ENCODE measurements at regions not wholly inside any gene's neighbourhood (a gene's known extent, or its start where the extent isn't known, plus 50 kb on each side); places are given as distances from the start of the nearest gene placed in this dataset.
"Not testable (repeated sequence)": the region's sequence is repeated elsewhere in the genome, so short reads cannot be mapped to it uniquely, and the experiment has no call there.

DNA sequence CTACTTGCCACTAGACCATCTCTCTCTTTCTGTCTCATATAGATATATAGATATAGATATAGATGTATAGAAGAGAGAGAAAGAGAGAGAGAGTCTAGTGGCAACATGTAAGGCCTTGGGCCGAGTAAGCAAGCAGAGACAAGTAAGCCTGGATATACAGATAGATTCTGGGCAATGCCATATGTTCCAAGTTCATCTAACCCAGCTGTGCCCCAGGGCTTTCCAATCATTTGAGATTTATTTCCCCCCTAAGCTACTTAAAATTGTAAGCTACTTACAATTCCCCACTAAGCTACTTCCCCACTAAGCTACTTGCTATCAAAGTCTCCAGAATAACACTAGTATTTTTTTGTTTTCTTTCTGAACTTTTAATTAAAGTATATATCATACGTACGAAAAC lies 1094.1 kb downstream of the DNAJB9 start:
- Histone ChIP-seq H3K27ac (no peak overlapping the region), H3K4me3 (no peak overlapping the region)
- TF ChIP-seq, protein P1, sequence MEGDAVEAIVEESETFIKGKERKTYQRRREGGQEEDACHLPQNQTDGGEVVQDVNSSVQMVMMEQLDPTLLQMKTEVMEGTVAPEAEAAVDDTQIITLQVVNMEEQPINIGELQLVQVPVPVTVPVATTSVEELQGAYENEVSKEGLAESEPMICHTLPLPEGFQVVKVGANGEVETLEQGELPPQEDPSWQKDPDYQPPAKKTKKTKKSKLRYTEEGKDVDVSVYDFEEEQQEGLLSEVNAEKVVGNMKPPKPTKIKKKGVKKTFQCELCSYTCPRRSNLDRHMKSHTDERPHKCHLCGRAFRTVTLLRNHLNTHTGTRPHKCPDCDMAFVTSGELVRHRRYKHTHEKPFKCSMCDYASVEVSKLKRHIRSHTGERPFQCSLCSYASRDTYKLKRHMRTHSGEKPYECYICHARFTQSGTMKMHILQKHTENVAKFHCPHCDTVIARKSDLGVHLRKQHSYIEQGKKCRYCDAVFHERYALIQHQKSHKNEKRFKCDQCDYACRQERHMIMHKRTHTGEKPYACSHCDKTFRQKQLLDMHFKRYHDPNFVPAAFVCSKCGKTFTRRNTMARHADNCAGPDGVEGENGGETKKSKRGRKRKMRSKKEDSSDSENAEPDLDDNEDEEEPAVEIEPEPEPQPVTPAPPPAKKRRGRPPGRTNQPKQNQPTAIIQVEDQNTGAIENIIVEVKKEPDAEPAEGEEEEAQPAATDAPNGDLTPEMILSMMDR (IDR thresholded peaks at IDR 0.05) = no peak
- DNase-seq (ENCODE audit: low spot score) = no peak

DNA sequence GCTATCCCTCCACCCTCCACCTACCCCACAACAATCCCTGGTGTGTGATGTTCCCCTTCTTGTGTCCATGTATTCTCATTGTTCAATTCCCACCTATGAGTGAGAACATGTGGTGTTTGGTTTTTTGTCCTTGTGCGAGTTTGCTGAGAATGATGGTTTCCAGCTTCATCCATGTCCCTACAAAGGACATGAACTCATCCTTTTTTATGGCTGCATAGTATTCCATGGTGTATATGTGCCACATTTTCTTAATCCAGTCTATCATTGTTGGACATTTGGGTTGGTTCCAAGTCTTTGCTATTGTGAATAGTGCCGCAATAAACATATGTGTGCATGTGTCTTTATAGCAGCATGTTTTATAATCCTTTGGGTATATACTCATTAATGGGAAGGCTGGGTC lies 1117.6 kb downstream of the DNAJB9 start:
- not testable (repeated sequence) for H3K27ac ChIP-seq; H3K4me3 ChIP-seq; DNase-seq (ENCODE audit: low spot score)

DNA sequence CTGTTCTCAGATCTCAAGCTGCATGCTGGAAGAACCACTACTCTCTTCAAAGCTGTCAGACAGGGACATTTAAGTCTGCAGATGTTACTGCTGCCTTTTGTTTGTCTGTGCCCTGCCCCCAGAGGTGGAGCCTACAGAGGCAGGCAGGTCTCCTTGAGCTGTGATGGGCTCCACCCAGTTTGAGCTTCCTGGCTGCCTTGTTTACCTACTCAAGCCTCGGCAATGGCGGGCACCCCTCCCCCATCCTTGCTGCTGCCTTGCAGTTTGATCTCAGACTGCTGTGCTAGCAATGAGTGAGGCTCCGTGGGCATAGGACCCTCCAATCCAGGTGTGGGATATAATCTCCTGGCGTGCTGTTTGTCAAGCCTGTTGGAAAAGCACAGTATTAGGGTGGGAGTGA lies 1122.9 kb downstream of the DNAJB9 start:
- DNase-seq (ENCODE audit: low spot score); H3K27ac ChIP-seq; H3K4me3 ChIP-seq: not testable (repeated sequence)

DNA sequence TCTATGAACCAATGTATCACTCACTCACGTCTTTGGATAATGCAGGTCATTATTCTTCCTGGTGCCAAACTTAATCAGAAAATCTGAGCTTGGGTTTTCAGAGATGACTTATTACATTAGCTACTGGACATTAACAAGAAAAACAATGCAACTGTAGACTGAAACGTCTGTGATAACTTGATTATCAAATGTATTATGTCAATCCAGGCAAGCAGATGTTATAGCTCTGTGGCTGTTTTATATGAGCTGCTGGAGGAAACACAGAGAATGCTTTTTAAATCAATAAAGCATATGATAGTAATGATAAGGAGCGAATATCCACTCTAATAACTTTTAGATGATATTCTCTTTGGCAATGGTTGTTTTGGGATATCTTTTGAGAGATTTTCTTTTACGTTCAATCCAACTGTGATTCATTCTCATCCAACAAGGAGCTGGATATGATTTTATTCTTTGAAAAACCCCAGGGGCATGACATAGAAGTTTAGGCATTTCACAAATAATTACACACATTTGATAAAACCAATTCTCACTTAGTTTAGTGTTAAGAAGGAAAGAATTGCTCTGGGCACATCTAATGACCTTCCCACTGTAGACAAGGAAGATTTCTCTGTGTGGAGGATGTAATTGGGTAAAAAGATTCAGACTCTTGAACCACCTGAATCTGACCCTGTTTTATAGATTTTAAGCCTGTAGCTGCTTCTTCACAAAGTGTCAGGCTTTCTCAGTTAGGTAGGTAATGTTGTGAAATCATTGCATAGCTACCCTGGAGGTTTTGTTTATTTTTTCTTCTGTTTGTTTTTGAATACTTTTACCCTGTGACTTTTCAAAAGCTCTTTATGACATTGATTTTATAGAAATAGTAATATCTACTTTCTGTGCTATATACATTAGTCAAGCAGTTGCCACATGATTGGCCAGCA lies 1124.7 kb downstream of the DNAJB9 start:
- TF ChIP-seq, protein P1 (IDR thresholded peaks at IDR 0.05) = no peak
- DNase-seq (ENCODE audit: low spot score) = no peak
- Histone ChIP-seq H3K4me3 (no peak overlapping the region), H3K27ac (no peak overlapping the region)

DNA sequence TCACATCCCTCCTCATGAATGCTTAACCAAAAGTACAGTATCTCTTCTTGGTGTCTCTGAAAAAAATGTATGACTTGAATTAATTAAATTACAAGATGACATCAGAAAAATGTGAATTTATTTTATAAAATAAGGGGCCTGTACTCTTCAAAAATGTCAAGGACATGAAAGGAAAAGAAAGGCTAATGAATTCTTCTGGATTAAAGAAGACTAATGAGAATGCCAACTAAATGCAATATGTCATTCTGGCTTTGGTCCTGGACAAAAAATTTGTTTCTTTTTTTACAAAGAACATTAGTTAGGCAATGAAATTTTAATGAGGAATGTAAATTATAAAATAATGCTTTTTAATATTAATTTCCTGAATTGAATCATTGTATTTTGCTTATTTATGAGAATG lies 1125.7 kb downstream of the DNAJB9 start:
- no peak overlapping the region for H3K4me3 ChIP-seq
- TF ChIP-seq, protein P1 (IDR thresholded peaks at IDR 0.05) = no peak
- no peak overlapping the region for H3K27ac ChIP-seq
- no peak for DNase-seq (ENCODE audit: low spot score)

DNA sequence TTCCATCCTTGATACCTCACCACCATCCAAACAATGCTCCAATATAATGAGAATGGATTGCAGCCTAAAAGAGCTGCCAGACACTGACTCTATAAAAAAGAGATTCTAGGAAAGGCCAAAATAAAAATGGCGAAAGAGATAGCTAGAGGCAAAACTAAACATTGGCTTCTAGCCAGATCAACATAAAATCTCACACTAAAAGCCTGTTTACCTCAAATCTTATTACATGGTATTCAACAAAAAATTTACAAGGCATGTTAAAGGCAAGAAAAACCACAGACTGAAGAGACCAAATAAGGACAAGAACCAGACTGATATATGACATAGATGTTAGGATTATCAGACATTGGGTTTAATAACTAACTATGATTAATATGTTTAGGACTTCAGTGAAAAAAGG lies 1127.0 kb downstream of the DNAJB9 start:
- TF ChIP-seq, protein P1 (IDR thresholded peaks at IDR 0.05) = no peak

DNA sequence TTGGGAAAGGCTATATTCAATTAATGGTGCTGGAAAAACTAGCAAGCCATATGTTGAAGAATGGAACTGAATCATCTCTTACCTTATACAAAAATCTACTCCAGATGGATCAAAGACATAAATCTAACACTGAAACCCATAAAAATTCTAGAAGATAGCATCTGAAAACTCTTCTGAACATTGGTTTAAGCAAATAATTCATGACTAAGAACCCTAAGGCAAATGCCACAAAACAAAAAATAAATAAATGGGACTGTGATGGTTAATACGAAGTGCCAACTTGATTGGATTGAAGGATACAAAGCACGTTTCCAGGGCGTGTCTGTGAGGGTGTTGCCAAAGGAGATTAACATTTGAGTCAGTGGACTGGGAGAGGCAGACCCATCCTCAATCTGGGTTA lies 1130.0 kb downstream of the DNAJB9 start:
- Histone ChIP-seq H3K4me3 (no peak overlapping the region), H3K27ac (no peak overlapping the region)
- TF ChIP-seq, protein P1 (IDR thresholded peaks at IDR 0.05) = no peak
- DNase-seq (ENCODE audit: low spot score) = no peak

More for the DNA sequence above, 1127.0 kb downstream of the DNAJB9 start:
- no peak for DNase-seq (ENCODE audit: low spot score)
- Histone ChIP-seq H3K4me3 (no peak overlapping the region), H3K27ac (no peak overlapping the region)

DNA sequence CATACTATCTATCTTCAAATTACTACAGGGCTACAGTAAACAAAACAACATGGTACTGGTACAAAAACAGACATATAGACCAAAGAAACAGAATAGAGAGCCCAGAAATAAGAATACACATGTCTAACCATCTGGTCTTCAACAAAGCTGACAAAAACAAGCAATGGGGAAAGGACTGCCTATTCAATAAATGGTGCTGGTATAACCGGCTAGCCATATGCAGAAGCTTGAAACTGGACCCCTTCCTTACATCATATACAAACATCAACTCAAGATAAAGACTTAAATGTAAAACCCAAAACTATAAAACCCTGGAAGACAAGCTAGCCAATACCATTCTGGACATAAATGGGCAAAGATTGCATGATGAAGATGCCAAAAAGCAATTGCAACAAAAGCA lies 1143.7 kb downstream of the DNAJB9 start:
- H3K27ac ChIP-seq = no peak overlapping the region
- TF ChIP-seq, protein P1 (IDR thresholded peaks at IDR 0.05) = no peak
- no peak overlapping the region for H3K4me3 ChIP-seq
- no peak for DNase-seq (ENCODE audit: low spot score)

DNA sequence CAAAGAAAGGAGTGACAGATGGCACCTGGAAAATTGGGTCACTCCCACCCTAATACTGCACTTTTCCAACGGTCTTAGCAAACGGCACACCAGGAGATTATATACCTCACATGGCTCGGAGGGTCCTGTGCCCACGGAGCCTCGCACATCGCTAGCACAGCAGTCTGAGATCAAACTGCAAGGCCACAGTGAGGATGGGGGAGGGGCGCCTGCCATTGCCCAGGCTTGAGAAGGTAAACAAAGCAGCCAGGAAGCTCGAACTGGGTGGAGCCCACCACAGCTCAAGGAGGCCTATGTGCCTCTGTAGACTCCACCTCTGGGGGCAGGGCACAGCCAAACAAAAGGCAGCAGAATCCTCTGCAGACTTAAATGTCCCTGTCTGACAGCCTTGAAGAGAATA lies 1149.7 kb downstream of the DNAJB9 start:
- DNase-seq (ENCODE audit: low spot score); H3K4me3 ChIP-seq; H3K27ac ChIP-seq: not testable (repeated sequence)
